ENCODE measurements at regions not wholly inside any gene's neighbourhood (a gene's known extent, or its start where the extent isn't known, plus 50 kb on each side); places are given as distances from the start of the nearest gene placed in this dataset.

DNA sequence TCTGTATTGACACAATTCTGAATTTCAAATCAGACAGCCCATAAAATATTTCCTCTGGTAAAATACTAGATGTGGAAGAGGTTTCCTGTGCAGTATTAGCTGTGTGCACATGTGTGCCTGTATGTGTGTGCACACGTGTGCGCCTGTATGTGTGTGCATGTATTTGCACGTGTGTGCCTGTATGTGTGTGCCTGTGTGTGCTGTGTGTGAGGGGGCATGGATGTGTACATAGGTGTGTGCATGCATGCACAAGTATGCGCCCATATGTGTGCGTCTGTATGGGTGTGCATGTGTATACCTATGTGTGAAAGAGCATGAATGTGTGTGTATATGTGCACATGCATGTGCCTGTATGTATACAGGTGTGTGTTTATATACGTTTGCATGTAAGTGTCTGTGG, 191.4 kb downstream of the KLF6 start:
- DNase-seq (ENCODE audit: insufficient read length, low spot score) (no peak), FAIRE-seq (no peak)
- TF ChIP-seq, protein P1, sequence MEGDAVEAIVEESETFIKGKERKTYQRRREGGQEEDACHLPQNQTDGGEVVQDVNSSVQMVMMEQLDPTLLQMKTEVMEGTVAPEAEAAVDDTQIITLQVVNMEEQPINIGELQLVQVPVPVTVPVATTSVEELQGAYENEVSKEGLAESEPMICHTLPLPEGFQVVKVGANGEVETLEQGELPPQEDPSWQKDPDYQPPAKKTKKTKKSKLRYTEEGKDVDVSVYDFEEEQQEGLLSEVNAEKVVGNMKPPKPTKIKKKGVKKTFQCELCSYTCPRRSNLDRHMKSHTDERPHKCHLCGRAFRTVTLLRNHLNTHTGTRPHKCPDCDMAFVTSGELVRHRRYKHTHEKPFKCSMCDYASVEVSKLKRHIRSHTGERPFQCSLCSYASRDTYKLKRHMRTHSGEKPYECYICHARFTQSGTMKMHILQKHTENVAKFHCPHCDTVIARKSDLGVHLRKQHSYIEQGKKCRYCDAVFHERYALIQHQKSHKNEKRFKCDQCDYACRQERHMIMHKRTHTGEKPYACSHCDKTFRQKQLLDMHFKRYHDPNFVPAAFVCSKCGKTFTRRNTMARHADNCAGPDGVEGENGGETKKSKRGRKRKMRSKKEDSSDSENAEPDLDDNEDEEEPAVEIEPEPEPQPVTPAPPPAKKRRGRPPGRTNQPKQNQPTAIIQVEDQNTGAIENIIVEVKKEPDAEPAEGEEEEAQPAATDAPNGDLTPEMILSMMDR (IDR thresholded peaks at IDR 0.05; ENCODE audit: insufficient read depth, missing control alignments) = no peak

DNA sequence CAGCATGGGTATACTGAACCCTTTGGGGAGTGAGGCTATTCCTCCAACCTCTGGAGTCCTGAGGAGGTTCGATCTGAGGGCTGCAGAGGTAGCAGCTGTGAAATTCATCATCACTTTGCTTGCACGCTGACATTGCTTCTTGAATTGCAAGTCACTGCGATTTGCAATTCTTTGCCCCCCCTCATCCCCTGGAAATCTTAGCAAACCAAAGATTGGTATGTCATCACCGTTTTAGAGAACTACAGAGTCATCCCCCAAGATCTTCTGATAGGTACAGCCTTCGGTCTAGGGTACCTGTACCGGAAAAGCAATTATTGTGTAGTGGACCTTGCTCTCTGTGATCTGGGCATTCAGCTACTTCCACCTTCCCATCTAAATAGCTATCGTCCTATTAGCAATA, 192.6 kb downstream of the KLF6 start:
- DNase-seq (ENCODE audit: insufficient read length, low spot score) = no peak
- no peak for FAIRE-seq
- TF ChIP-seq, protein P1 (IDR thresholded peaks at IDR 0.05; ENCODE audit: insufficient read depth, missing control alignments) = no peak

DNA sequence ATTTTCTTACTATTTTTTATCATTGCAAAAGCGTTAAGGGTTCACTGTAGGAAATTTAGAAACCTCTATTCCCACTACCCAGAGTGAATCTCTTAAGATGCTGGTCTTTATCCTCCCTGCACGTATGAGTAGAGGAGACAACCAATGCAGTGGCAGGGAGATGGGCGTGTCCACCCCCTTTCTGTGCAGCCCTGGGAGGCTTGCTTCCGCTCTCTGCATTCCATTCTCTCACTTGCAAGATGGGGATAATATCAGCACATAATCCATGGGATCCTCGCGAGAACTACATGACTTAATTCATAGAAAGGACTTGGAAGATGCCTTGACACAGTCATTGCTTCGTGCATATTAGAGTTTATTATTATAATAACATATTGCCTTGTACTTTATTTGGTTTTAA, 196.2 kb downstream of the KLF6 start:
- TF ChIP-seq, protein P1 (IDR thresholded peaks at IDR 0.05; ENCODE audit: insufficient read depth, missing control alignments) = no peak
- no peak for DNase-seq (ENCODE audit: insufficient read length, low spot score)
- FAIRE-seq = no peak

DNA sequence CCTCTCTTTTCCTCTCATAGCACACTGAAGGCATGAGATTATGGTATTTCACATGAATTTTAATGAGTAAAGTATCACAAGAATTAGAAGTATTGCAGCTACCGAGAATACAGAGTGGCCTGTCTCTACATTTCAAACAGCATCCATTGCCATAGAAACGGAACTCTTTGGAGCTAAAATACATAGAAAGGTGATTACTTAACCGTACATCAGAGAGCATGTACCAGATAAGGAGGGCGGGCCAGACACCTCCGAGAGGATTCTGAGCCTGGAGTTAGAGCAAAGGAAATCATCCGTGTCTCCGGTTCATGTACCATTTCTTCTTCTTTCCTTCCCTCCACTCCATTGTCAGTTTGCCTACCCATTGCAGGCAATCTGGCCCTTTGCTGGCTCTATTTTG, 196.7 kb downstream of the KLF6 start:
- no peak for FAIRE-seq
- TF ChIP-seq, protein P1 (IDR thresholded peaks at IDR 0.05; ENCODE audit: insufficient read depth, missing control alignments) = no peak
- DNase-seq (ENCODE audit: insufficient read length, low spot score) = no peak

DNA sequence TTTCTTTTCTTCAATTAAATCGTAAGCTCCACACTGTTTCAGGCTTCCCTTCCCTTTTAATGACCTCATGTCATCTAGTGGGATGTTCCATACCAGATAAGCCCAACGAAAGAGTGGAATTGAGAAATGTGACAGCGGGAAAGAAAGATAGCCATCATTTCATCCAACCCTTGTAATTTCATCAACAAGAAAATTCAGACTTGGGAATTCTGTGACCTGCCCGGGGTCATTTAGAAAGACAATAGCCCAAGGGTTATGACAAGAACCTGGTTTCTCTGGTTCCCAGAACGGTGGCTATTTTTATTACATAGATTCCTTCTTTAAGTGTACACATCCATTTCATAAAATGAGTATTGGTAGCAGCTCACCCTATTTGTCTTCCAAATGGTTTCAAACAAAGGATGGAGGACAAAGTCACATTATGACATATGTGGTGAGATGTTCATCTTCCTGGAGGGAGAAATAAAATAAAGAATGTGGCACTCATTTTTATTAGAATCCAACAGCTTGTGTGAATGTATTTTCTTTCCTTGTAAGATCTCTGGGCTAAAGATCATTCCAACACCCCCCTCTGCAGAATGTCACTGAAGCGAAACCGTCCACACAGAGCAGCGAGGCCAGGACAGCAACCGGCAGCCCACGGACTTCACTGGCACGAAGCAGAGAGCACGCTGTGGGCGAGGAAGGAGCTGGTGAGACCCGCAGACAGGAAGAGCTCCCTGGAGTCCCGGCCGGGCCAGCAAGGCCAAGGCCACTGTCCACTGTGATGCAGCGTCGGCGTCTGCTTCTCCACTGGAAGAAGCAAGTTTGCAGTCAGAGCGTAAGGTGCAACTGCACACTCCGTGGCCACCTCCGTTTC, 199.9 kb downstream of the KLF6 start:
- TF ChIP-seq, protein P1 (IDR thresholded peaks at IDR 0.05; ENCODE audit: insufficient read depth, missing control alignments) = no peak
- FAIRE-seq = no peak

DNA sequence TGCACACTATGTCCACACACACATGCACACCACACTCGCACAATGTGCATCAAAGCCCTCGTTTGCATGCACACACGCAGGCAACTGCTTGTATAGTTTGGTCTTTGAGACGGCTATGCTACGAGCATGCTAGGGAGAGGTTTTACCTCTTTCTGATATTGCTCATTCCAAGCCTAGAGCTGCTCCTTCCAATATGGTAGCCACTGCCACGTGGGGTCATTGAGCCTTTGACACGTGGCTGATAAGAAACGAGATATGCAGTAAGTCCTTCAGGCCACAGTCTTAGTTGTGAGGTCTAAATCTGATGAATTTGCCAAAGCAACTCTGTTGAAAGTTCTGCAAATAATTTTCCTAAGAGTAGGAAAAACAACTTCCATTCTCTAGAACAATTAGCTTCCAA, 204.4 kb downstream of the KLF6 start:
- FAIRE-seq (no peak), DNase-seq (ENCODE audit: insufficient read length, low spot score) (no peak)
- TF ChIP-seq, protein P1 (IDR thresholded peaks at IDR 0.05; ENCODE audit: insufficient read depth, missing control alignments) = no peak

More for the DNA sequence above, 199.9 kb downstream of the KLF6 start:
- DNase-seq (ENCODE audit: insufficient read length, low spot score) = no peak

DNA sequence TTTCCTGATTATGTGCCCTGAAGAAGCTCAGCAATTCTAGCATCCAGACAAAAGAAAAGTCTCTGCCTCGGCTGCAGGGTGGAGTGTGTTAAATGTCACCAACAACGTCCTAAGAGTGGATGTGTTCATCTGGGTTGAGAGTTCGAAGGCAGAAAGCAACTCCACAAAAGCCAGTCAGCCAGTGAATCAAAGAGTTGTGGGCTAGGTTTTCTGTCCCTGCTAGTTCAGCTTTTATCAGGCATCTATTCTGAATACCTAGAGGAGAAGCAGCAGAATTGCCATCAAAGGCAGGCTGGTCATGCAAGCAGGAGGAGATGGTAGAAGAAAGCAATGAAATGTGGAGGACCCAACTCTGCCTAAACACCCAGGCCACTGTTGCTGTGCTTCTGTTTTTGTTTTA, 205.2 kb downstream of the KLF6 start:
- TF ChIP-seq, protein P1 (IDR thresholded peaks at IDR 0.05; ENCODE audit: insufficient read depth, missing control alignments) = no peak
- FAIRE-seq (no peak), DNase-seq (ENCODE audit: insufficient read length, low spot score) (no peak)

All from D721Med (cell line).